HCEC 1CT (cell line): ENCODE measurements at regions not wholly inside any gene's neighbourhood (a gene's known extent, or its start where the extent isn't known, plus 50 kb on each side); places are given as distances from the start of the nearest gene placed in this dataset.

ENCODE experiments used
- DNase-seq: peaks from one replicate; pipeline ENCODE4 v3.0.0-alpha.2; 2017

DNA sequence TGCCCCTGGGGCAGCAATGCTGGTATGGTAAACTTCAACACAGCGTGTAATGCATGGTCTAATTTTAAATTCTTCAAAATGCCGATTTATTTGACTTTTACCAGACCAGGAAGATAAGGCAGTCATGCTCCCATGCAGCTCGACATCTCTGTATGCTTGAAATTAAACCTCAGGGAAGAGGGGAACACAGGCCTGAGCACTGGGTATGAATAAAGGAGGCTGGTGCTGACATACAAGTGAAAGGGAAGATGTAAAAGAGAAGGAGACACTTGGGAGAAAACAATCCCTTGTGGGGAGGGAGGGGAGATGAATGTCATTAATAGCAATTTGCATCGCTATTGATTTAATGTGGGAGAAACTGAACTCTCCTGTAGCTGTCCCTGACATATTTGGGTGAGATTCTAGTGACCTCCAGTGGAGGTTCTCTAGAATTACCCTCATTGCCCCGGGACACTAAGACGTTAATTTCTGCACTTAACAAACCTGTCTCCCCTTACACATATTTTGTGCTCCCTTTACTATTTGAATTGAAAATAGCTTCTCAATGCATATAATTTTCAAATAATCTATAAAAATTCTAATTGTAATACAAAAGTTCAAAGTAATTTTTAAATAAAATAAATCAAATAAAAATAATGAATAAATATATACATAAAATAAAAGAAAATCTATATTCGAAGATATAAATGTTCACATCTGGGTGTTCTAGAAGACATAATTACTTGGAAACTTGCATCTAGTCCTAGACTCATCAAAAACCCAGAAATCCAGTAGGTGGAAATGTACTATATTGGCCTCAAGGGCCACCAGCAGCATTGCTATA is 283.1 kb downstream of the LMX1A start:
- peak; percentile 30 for DNase-seq

DNA sequence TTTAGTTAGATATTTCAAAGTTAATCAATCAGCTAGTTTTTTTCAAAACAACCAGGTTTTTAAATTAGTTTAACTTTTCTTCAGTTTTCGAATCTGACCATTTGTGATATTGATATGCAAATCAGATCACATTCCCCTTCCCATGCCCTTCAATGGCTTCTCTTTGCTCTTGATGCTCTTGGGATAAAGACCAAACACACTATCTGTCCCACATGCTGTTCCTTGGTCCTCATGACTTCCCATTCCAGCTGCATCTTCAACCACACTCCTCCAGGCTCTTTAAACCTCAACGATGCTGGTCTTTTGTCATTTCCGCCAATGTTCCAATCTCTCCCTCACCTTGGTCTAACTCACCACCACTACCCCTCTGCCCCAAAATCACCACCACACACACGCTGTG is 285.8 kb downstream of the LMX1A start:
- no peak for DNase-seq

GRCh38 chr1:165069829-165070228 is 286.7 kb downstream of the LMX1A start:
- no peak for DNase-seq

DNA sequence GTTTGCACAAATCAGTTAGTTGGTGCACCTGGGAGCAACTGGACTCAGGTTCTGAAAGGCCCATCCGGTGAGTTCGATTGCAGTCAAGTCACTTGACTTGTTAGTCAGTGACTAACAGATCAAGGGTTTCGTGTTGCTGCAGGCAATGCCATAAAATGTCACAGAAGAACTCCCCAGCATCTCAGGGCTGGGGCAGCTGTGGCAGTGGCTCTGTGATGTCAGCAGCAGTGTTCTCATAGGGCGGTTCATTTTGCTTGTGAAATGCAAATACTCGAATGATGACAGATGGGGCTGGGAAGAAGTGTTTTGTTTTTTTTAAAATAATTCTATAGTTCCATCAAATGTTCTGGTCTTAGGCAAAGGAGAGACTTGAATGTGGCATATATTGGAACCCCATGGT is 287.8 kb downstream of the LMX1A start:
- no peak for DNase-seq

DNA sequence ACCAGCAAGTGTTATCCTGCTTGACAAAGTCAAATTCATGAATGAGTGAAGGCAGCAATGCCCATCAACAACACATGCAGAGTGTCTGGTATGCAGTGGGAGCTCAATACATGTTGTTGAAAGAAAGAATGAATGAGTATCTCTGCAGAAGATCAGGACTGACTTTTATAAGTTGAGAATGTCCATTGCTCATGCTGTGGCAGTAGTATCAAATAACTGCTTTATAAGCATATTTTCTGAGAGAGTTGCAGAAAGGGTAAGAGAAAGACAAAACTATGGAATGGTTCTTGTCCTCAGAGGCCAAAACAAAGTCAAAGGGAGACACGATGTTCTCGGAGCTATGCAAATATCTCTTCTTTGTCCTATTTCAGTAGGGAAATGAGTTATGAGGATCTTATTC is 288.7 kb downstream of the LMX1A start:
- no peak for DNase-seq

GRCh38 chr1:165063181-165063965 is 293.1 kb downstream of the LMX1A start:
- no peak for DNase-seq

- DNase-seq, result no peak
These were observed 294.2 kb downstream of the LMX1A start for GRCh38 chr1:165062346-165062745.

DNA sequence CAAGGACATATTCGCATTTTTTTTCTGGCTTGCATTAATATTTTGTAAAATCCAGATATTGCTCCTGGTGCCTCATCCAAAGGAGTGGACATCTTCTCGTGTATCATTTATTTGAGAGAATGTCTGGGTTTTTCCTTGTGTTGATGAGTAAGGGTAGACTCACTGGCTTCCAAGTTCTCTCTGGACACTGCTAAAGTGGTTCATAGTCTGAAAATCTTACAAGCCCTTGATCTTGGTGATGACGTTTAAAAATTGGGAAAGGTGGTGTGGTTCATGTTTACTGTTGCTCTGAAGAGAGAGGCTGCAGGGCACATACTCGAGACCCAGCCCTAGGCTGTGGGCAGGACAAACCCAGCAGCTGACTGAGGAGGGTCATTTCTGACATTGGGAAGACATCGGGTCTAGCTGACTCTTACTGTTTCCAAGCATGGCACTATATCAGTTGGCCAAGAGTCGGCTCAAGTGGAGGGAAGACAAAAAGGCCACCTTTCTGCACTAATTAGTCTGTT is 296.2 kb downstream of the LMX1A start:
- no peak for DNase-seq

DNA sequence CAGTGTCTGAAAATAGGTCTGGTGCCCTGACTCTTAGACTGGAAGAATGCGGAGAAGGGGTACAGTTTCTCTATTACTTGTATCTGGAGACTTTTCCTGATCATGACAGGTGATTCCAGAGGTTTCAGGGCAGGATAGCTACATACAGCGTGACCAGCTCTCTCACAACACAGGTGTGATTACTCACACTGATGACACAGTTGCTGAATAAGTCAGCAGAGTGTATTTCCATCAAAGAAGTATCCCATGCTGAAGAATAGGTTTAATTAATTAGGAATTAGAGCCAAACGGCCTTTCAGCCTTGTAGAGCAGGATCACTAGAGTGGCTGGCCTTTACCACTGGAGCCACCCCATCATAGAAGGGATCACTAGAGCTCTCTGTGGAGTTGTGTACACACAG is 298.6 kb downstream of the LMX1A start:
- DNase-seq, result no peak

GRCh38 chr1:165056914-165057313 is 299.6 kb downstream of the LMX1A start:
- DNase-seq, result no peak

- no peak for DNase-seq
These were observed 300.9 kb downstream of the LMX1A start for GRCh38 chr1:165055581-165055980.

- no peak for DNase-seq
These were observed 301.9 kb downstream of the LMX1A start for GRCh38 chr1:165054627-165055026.

DNA sequence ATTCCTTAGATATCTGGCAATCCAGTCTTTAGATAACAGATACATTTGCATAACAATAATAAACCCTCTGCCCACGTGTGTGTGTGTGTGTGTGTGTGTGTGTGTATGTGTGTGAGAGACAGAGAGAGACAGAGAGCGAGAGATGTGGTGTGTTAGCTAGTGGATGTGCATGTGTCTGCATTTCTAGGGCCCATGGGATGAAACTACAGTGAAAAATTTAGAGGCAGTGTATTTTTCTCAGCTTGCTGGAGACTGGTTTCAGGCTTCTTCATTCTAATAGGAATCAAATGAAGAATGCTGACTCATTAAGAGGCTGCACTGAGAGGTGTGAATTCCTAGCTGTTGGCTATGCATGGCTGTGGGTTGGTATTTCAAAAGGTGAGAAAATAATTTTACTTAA is 303.2 kb downstream of the LMX1A start:
- DNase-seq, result no peak

DNA sequence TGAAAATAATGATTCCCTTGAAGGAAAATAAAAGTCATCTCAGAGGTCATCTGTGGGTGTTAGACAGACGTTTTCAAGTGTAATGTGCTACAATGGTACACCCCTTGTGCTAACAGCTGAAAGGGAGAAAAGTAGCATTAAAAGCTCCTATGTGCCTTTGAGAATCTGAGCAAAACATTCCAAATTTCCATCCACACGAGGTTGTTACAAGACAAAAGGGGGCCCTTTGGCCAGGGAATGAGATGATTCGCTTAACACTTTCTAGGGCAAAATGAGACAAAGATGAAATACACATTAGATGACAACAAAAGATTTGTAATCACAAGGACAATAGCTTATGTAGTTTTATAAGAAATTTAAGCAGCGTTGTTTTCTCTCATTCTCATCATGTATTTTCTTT is 303.6 kb downstream of the LMX1A start:
- no peak for DNase-seq

DNA sequence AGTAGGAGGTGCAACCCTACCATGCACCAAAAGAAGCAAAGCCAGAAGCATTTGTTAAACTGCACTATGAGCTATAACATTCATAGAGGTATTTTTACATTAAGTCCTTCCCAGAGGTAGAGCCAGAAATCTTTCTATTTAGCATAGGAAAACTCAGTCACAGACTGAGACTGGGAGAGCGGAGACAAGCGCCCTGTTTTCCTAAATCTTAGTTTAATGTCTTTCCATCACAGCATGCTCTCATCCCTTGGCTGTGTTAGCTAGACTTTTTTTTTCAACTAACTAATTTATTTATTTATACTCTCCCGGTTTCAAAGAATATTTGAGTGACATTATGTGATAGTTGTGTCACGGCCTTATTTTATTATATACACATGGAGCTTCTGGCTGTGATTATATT is 304.1 kb downstream of the LMX1A start:
- DNase-seq, result no peak

DNA sequence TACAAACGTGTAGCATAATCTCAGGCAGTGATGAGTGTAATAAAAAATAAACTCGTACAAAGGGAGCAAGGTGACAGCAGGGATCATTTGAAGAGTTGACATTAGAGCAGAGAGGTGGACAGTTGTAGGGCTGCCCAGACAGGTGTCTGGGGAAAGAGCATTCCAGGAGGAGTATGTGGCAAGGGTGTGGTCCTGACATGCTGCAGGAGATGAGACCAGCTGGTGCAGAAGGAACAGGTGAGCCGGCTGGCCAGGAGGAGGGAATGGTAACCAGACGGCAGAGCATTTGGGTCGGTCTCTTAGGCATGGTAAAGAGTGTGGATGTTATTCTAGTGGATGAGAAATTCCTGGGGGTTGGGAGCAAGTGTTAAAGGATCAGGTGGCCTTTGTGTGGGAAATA is 306.3 kb downstream of the LMX1A start:
- DNase-seq, result no peak

GRCh38 chr1:165047994-165048393 is 308.5 kb downstream of the LMX1A start:
- no peak for DNase-seq

DNA sequence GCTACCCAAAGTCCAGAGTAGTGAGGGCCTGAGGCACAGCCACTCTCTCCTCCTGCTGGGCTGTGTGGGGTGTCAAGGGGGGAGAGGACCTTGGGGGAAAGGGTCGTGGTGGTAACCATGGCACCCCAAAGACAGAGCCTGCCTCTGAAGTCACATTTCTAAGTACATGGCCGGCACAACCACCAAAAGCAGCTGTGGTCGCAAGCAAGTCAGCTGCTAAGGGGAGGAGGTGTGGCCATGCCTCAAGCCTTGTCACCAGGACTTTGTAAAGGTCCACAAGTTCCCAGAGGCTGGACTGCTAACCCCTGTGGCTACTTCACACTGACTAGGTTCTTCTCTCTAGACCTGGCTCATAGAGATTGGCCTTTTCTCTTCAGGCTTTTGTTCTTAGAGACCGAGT is 310.6 kb downstream of the LMX1A start:
- DNase-seq, result no peak

- no peak for DNase-seq
These were observed 315.9 kb downstream of the LMX1A start for GRCh38 chr1:165040641-165041040.

DNA sequence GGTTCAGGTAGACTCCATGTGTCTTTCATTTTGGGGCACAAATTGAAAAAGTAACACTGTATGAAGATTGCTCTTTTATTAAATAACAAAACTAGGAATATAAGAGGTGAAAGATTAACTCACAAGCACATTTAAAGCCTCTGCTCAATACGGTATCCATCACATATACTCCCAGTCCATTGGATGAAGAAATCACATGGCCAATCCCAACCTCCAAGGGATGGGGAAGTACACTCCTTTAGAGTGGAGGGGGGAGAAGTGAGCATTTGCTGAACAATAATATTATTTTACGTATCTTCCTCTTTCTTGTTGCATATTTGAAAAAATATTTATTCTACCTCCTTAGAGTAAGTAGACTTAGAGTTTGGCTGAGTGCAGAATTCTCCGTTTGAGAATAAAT is 316.5 kb downstream of the LMX1A start:
- DNase-seq, result no peak

GRCh38 chr1:165036403-165036802 is 320.1 kb downstream of the LMX1A start:
- DNase-seq, result no peak

- peak; percentile 24 for DNase-seq
These were observed 322.2 kb downstream of the LMX1A start for GRCh38 chr1:165034136-165034809.

DNA sequence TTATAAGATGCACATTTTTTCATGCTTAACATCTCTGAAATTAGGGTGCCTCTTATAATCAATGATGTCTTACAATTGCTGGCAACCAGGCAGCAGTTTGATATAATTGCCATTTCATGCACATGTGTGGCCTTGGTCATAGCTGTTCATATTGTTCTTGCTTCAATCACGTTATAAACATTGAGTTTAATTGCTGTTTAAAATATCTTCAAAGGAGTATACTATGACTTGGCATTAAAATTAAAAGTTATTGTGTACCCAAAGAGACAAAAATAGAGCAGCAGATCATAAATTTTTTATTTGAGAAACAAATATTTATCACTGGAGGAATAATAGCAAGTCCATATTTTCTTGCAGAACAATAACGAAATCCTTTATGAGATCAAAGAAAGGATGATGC is 325.5 kb downstream of the LMX1A start:
- no peak for DNase-seq

DNA sequence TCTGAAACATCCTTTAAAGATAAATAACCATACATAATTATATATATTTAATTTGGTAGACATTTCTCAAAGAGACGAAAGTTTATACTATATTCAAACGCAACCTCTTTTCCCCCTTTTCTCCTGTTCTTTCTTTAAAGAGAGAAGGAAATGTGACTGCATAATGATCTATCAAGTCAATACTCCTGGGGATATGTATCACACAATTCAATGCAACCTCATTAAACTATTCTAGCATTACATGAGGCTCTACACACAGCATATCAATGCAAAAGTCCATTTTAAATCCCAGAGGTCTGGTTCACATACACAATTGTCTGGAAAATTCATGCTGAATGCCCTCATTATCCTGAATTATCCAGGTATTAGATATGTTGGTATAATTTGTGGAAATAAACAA is 330.7 kb downstream of the LMX1A start:
- no peak for DNase-seq
